A549 (cell line): ENCODE measurements at regions not wholly inside any gene's neighbourhood (a gene's known extent, or its start where the extent isn't known, plus 50 kb on each side); places are given as distances from the start of the nearest gene placed in this dataset.
A peak's percentile ranks its signal among the peaks of the same experiment; 100 is the strongest.

Experiments
- ATAC-seq, 2 experiments: fragments of 200-7000 bp in 1 of 2; fragments of >200 bp in 1 of 2; cut with Nextera tagmentation in 1 of 2; cut with Tn5 transposase in 1 of 2; 3 replicates each; pipeline versions ENCODE4 v1.8.0 to v1.9.1; 2018 to 2020; ENCODE audit warnings: mild to moderate bottlenecking in 1 of 2, moderate library complexity in 1 of 2
- CTCF ChIA-PET: fragments of 300-600 bp; sonication (Branson Sonifier 250); formaldehyde crosslinking; extraction: SDS; loops from one replicate; lab custom pipeline; 2021; ENCODE audit warnings: antibody characterized with exemption, inconsistent platforms; lab: Yijun Ruan, JAX
- POLR2A ChIA-PET: fragments of 350-600 bp; formaldehyde crosslinking; extraction: SDS; loops from one replicate; lab custom pipeline; 2021; ENCODE audit warnings: antibody characterized with exemption, inconsistent platforms; lab: Yijun Ruan, JAX
- DNase-seq, 2 experiments: peaks; one replicate each; pipeline versions ENCODE4 v3.0.0 to v3.0.0-alpha.2; 2011 to 2016; ENCODE audit warnings: low read depth in 1 of 2, low spot score in 1 of 2
- FAIRE-seq: peaks from 2 replicates; lab custom pipeline; 2011; peaks lifted over from hg19 to GRCh38; lab: Jason Lieb, UNC
- H3K27ac ChIP-seq, 2 experiments: fragments of >200 bp; sonication (Bioruptor Twin); formaldehyde crosslinking; 3 replicates each; pipeline ENCODE4 v1.5.1; 2016 to 2017
- H3K4me1 ChIP-seq: fragments of >200 bp; sonication (Bioruptor Twin); formaldehyde crosslinking; 3 replicates; pipeline ENCODE4 v1.6.1; 2016
- H3K4me2 ChIP-seq: fragments of >200 bp; sonication (Bioruptor Twin); formaldehyde crosslinking; 3 replicates; pipeline ENCODE4 v1.6.1; 2016
- H3K4me3 ChIP-seq: fragments of >200 bp; sonication (Bioruptor Twin); formaldehyde crosslinking; 3 replicates; pipeline ENCODE4 v1.5.1; 2016
- H3K9me3 ChIP-seq: fragments of >200 bp; sonication (Bioruptor Twin); formaldehyde crosslinking; 3 replicates; pipeline ENCODE4 v1.6.1; 2016
- EHF ChIP-seq: fragments of 250-450 bp; sonication (Bioruptor Pico); IDR thresholded peaks from 2 replicates; pipeline ENCODE4 v1.5.0; 2020; ENCODE audit warnings: mild to moderate bottlenecking
- EP300 ChIP-seq, 2 experiments: fragments of >200 bp; sonication (Bioruptor Twin); formaldehyde crosslinking; IDR thresholded peaks; 2 replicates in 1 of 2; 3 replicates in 1 of 2; pipeline ENCODE4 v1.6.1; 2016 to 2017
- FOSB ChIP-seq: fragments of 250-450 bp; sonication (Bioruptor Pico); IDR thresholded peaks from 2 replicates; pipeline ENCODE4 v1.5.0; 2020; ENCODE audit warnings: mild to moderate bottlenecking, moderate library complexity
- FOSL2 ChIP-seq, 2 experiments: fragments of 450-650 bp in 1 of 2; fragments of >200 bp in 1 of 2; sonication (Bioruptor Twin) in 1 of 2; formaldehyde crosslinking; IDR thresholded peaks; 2 replicates each; pipeline versions ENCODE4 v1.5.0 to v1.6.1; 2016 to 2020; ENCODE audit warnings: mild to moderate bottlenecking in 1 of 2, moderate library complexity in 1 of 2
- HOXB13 ChIP-seq: fragments of 250-450 bp; sonication (Bioruptor Pico); IDR thresholded peaks from 2 replicates; pipeline ENCODE4 v1.5.0; 2020; ENCODE audit warnings: low read depth, mild to moderate bottlenecking, moderate library complexity
- HOXB5 ChIP-seq: fragments of 250-450 bp; sonication (Bioruptor Pico); IDR thresholded peaks from 2 replicates; pipeline ENCODE4 v1.5.0; 2020; ENCODE audit warnings: mild to moderate bottlenecking, moderate library complexity
- JUN ChIP-seq, 2 experiments: fragments of >200 bp; sonication (Bioruptor Twin); formaldehyde crosslinking; IDR thresholded peaks; 2 replicates in 1 of 2; 3 replicates in 1 of 2; pipeline ENCODE4 v1.6.1; 2016 to 2017
- JUNB ChIP-seq: fragments of >200 bp; sonication (Bioruptor Twin); formaldehyde crosslinking; IDR thresholded peaks from 2 replicates; pipeline ENCODE4 v1.6.1; 2016
- KDM1A ChIP-seq: fragments of 200-600 bp; sonication (generic); IDR thresholded peaks from 2 replicates; pipeline ENCODE4 v1.6.1; 2016; ENCODE audit warnings: low read depth, mild to moderate bottlenecking
- MAZ ChIP-seq: fragments of 150-350 bp; IDR thresholded peaks from 2 replicates; pipeline ENCODE4 v1.6.1; 2014; ENCODE audit warnings: antibody characterized with exemption, low read depth, low read length, borderline replicate concordance
- NR3C1 ChIP-seq: fragments of >200 bp; sonication (Bioruptor Twin); formaldehyde crosslinking; IDR thresholded peaks from 3 replicates; pipeline ENCODE4 v1.6.1; 2017
- RARB ChIP-seq: fragments of 250-450 bp; sonication (Bioruptor Pico); IDR thresholded peaks from 2 replicates; pipeline ENCODE4 v1.8.0; 2021; ENCODE audit warnings: mild to moderate bottlenecking, moderate library complexity
- SMC3 ChIP-seq: fragments of >200 bp; sonication (Bioruptor Twin); formaldehyde crosslinking; IDR thresholded peaks from 3 replicates; pipeline ENCODE4 v1.6.1; 2018; ENCODE audit warnings: inconsistent platforms
- SREBF2 ChIP-seq: fragments of 450-650 bp; IDR thresholded peaks from 2 replicates; pipeline ENCODE4 v1.6.1; 2014; ENCODE audit warnings: mild to moderate bottlenecking, moderate library complexity
- WGBS: methylation state at CpG from one replicate; pipeline ENCODE4 v1.1.6; 2017; ENCODE audit errors: missing lambda C conversion rate; 5-methylcytosine and 5-hydroxymethylcytosine counted together
- TF ChIP-seq, protein P1 (sequence below): IDR thresholded peaks from 2 replicates; pipeline ENCODE4 v1.6.1; 2012; ENCODE audit warnings: low read depth, borderline replicate concordance
- TF ChIP-seq, protein P2 (sequence below): IDR thresholded peaks from 2 replicates; pipeline ENCODE4 v1.6.1; 2012
- TF ChIP-seq, protein P3 (sequence below): IDR thresholded peaks from 2 replicates; pipeline ENCODE4 v1.6.1; 2012
- TF ChIP-seq, protein P4 (sequence below): fragments of 200-600 bp; sonication (generic); IDR thresholded peaks from 2 replicates; pipeline ENCODE4 v1.6.1; 2016; ENCODE audit warnings: antibody characterized with exemption, mild to moderate bottlenecking, moderate library complexity

DNA sequence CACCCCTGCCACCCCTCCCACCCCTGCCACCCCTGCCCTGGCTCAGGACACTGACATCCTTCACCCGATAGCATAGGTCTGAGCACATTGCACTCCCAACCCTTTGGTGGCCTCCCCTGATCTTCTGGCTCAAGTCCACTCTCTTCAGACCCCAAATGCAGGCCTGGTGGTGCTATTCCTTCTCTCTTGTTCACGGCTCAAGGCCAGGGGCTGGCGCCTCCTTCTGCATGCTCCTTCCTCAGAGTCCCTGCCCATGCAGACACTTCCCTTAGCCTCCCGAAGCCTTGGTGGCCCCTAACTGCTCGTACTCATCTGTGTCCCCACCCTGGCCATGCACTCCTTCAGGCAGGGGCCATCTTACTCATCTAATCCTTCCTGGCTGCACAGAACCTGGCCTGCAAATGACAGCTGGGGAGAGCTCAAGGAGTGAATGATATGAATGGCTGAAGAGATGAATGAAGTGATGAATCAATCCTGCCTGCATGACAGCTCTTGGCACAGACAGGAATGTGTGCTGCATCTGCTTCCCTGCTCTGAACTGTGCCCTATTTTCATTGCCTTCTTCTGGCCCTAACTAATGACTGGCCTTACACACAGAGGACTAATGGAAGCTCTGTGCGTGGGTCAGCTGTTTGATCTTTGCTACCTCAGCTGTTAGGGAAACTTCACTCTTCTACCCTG, 290.8 kb downstream of the DYSF start (continued):
- TF ChIP-seq EHF (CRISPR knock-in tag) (no peak), KDM1A (no peak)

GRCh38 chr2:71742953-71743601, 289.7 kb downstream of the DYSF start:
- peaks cover 43% of the 10 kb centered on the region for H3K4me1 ChIP-seq
- H3K27ac ChIP-seq, result peak overlapping the region; percentile 72 to 88
- no peak for FAIRE-seq
- DNase-seq, result peak; percentile 72 to 87
- ChIA-PET CTCF (interaction anchor here (0.9 kb wide), 1 partner anchor 36 kb away, joined by 3 read pairs; no protein-coding TSS in a partner anchor), POLR2A (no interaction called here)
- ATAC-seq, result peak; percentile 93
- H3K9me3 ChIP-seq, result peaks cover 29% of the 10 kb centered on the region
- WGBS, result 50% methylated on average over 16 of the region's 16 CpGs
- H3K4me3 ChIP-seq, result no peak overlapping the region
- peak overlapping the region; percentile 69 for H3K4me2 ChIP-seq
- TF ChIP-seq, protein P1, sequence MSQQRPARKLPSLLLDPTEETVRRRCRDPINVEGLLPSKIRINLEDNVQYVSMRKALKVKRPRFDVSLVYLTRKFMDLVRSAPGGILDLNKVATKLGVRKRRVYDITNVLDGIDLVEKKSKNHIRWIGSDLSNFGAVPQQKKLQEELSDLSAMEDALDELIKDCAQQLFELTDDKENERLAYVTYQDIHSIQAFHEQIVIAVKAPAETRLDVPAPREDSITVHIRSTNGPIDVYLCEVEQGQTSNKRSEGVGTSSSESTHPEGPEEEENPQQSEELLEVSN, result 0 out of 2 replicates have a peak, but pooled peaks have one; percentile 6
- TF ChIP-seq JUNB (peak; percentile 76; the same call in 1 of the 2 replicates), EP300 (IDR thresholded peaks at IDR 0.05) (0 out of 5 replicates have a peak, but pooled peaks of 1 of the 2 experiments have one; percentile 36), HOXB5 (CRISPR knock-in tag) (peak; percentile 36; the same call in 1 of the 2 replicates), SMC3 (0 out of 3 replicates have a peak, but pooled peaks have one; percentile 10), MAZ (no peak), HOXB13 (CRISPR knock-in tag) (peak; percentile 9; the same call in 1 of the 2 replicates), JUN (IDR thresholded peaks at IDR 0.05) (0 out of 5 replicates have a peak, but pooled peaks of 1 of the 2 experiments have one; percentile 35), FOSB (CRISPR knock-in tag) (no peak), KDM1A (no peak), FOSL2 (IDR thresholded peaks at IDR 0.05) (peak; percentile 80), FOSL2 (CRISPR knock-in tag; IDR thresholded peaks at IDR 0.05) (peak; percentile 92)
- TF ChIP-seq, protein P2, sequence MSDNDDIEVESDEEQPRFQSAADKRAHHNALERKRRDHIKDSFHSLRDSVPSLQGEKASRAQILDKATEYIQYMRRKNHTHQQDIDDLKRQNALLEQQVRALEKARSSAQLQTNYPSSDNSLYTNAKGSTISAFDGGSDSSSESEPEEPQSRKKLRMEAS, result peak; percentile 61; the same call in 1 of the 2 replicates
- TF ChIP-seq, protein P3, sequence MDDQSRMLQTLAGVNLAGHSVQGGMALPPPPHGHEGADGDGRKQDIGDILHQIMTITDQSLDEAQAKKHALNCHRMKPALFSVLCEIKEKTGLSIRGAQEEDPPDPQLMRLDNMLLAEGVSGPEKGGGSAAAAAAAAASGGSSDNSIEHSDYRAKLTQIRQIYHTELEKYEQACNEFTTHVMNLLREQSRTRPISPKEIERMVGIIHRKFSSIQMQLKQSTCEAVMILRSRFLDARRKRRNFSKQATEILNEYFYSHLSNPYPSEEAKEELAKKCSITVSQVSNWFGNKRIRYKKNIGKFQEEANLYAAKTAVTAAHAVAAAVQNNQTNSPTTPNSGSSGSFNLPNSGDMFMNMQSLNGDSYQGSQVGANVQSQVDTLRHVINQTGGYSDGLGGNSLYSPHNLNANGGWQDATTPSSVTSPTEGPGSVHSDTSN, result no peak

DNA sequence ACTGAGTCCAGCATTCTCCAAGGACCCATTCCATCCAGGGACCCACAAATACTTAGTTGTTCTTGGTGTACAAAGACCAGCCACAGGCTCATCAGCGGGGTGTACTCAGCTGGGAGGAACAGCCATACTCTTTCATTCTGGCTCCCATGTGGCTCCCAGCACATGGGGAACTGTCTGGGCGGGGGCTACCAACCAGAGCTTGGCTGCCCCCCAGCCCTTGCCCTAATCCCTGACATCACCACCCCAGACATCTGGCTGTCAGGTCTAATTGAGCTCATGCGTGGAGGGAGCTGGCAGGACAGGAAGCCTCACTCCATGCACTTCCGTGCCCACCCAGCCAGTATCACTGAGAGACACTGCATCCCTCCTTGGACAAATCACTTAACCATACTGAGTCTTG, 283.6 kb downstream of the DYSF start:
- peaks cover 15% of the 10 kb centered on the region for H3K9me3 ChIP-seq
- FAIRE-seq (no peak), ATAC-seq (peak; percentile 23 to 47; a peak in 2 of 6 replicates), DNase-seq (no peak)
- H3K27ac ChIP-seq, result no peak overlapping the region
- ChIA-PET CTCF (no interaction called here), POLR2A (no interaction called here)
- H3K4me1 ChIP-seq, result no peaks in the 10 kb centered on the region
- WGBS, result 85% methylated on average over 4 of the region's 4 CpGs
- TF ChIP-seq KDM1A (no peak), MAZ (no peak), SREBF2 (no peak), NR3C1 (no peak), HOXB13 (CRISPR knock-in tag) (no peak), RARB (no peak)
- TF ChIP-seq, protein P4, sequence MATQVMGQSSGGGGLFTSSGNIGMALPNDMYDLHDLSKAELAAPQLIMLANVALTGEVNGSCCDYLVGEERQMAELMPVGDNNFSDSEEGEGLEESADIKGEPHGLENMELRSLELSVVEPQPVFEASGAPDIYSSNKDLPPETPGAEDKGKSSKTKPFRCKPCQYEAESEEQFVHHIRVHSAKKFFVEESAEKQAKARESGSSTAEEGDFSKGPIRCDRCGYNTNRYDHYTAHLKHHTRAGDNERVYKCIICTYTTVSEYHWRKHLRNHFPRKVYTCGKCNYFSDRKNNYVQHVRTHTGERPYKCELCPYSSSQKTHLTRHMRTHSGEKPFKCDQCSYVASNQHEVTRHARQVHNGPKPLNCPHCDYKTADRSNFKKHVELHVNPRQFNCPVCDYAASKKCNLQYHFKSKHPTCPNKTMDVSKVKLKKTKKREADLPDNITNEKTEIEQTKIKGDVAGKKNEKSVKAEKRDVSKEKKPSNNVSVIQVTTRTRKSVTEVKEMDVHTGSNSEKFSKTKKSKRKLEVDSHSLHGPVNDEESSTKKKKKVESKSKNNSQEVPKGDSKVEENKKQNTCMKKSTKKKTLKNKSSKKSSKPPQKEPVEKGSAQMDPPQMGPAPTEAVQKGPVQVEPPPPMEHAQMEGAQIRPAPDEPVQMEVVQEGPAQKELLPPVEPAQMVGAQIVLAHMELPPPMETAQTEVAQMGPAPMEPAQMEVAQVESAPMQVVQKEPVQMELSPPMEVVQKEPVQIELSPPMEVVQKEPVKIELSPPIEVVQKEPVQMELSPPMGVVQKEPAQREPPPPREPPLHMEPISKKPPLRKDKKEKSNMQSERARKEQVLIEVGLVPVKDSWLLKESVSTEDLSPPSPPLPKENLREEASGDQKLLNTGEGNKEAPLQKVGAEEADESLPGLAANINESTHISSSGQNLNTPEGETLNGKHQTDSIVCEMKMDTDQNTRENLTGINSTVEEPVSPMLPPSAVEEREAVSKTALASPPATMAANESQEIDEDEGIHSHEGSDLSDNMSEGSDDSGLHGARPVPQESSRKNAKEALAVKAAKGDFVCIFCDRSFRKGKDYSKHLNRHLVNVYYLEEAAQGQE, result no peak
- TF ChIP-seq, protein P3, result no peak
- no peak overlapping the region for H3K4me2 ChIP-seq
- no peak overlapping the region for H3K4me3 ChIP-seq
